Activated CD4-positive, CD25-positive, alpha-beta regulatory T cell treated with anti-CD3 and anti-CD28 coated beads, Interleukin-2, amount 50 U/mL, for 24 hours (primary cell): ENCODE measurements at regions not wholly inside any gene's neighbourhood (a gene's known extent, or its start where the extent isn't known, plus 50 kb on each side); places are given as distances from the start of the nearest gene placed in this dataset.
"Not testable (repeated sequence)": the region's sequence is repeated elsewhere in the genome, so short reads cannot be mapped to it uniquely, and the experiment has no call there.

Experiments used
- ATAC-seq, 2 donors: fragments of 150-1000 bp; cut with Tn5 transposase; one replicate each; pipeline ENCODE4 v1.10.0; 2021; ENCODE audit warnings: mild to moderate bottlenecking in 1 of 2, moderate library complexity in 1 of 2

DNA sequence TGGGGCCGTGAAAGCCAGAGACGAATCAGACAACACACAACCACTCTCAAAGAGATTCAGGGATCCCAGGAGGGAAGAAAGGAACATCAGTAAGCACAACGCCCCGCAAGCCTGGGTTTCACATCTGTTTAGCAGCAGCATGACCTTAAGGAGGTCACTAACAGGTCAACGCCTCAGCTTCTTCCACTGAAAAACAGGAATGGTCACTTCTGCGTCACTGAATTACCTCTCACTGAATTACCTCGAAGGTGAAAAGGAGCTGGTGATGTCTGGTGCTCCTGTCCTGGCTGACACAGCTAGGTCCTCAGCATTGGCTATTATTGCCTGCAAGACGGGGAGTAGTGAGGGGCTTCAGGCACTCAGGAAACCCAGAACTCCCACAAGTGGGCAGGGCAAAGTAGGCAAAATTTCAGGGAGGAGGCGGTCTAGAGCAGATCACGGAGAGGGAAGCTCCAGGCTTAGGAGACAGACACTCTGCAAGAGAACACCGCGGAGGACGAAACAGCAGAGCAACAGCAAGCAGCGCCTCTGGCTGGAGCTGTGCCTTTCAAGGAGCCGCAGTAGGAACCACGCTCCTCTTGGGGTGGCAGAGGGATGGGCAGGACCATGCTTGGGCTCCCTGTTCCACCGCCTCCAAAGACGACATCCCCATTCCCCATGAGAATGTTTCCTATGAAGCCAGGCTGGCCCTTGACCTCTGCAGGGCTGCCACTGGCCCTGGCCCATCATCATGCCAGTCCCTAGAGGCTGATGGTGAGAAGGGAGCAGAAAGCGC lies 108.4 kb downstream of the SINHCAF start:
- ATAC-seq = no peak

DNA sequence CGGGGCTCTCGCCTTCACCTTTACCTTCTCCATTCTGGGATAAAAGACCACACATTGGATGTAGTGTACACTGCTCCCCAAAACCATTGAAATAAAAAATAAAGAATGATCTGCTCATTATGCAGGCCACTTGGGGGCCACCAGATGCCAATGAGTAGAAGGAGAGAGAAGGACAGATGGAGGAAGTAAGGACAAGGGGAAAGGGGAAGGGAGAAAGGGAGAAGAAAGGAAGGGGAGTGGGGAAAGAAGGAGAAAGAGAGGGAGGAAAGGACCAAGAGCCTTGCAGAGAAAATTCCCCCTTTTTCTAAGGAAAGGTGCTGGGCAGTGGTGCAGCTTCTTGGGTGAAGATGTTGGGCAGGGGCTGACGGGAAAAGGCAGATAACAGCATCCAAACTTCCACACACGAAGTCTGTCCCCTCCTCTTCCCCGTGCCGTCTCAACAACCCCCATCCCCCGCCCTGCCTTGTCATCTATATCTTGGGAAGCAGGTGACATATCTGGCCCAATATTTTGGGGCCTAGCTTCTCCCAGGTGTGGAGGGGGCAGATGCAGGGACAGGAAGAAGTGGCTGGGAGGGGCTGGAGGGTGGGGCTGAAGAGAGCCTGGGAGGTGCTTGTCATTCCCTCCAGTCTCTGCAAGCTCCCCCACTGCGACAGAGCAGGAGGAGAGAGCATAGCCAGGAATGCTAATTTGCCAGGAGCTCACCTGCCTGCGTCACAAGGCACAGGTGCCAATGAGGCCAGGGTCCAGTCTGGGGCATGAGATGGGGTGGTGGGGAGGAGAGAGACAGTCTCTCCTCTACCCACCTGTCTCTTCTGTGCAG lies 107.5 kb downstream of the SINHCAF start:
- ATAC-seq = no peak

DNA sequence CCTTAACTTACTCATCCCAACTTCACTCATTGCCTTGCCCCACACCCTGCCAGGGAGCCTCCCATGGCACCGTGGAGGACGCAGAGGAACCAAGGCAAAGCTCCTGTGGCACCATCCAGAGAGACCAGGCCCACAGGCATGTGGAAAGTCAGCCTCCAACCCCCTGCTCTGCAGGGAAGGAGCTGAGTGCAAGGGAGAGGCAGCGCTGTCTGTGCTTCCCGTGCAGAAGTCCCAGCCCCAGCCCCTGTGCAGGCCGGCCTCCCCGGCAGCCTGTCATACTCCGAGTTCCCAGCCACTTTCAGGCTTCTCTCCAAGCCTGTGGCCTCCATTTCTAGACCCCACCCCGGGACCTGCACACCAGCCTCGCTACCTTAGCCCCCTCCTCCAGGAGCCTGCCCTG lies 106.4 kb downstream of the SINHCAF start:
- no peak for ATAC-seq

DNA sequence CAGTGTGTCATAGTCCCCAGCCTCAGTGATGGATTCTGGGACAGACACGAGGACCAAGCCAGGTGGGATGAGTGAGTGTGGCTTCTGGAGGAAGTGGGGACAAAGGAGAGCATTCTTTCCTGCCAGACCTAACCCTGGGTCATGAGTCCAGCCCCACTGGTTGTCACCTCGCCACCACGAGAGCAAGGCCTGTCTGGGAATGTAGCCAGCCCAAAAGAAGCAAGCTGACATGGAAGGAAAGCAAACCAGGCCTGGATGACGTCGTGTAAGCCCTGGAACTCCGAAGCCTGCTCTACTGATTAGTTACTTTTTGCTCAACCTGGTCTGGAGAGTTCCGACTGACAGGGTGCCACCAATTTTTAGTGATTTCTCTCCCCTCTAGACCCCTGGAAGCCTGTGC lies 105.9 kb downstream of the SINHCAF start:
- ATAC-seq = no peak

DNA sequence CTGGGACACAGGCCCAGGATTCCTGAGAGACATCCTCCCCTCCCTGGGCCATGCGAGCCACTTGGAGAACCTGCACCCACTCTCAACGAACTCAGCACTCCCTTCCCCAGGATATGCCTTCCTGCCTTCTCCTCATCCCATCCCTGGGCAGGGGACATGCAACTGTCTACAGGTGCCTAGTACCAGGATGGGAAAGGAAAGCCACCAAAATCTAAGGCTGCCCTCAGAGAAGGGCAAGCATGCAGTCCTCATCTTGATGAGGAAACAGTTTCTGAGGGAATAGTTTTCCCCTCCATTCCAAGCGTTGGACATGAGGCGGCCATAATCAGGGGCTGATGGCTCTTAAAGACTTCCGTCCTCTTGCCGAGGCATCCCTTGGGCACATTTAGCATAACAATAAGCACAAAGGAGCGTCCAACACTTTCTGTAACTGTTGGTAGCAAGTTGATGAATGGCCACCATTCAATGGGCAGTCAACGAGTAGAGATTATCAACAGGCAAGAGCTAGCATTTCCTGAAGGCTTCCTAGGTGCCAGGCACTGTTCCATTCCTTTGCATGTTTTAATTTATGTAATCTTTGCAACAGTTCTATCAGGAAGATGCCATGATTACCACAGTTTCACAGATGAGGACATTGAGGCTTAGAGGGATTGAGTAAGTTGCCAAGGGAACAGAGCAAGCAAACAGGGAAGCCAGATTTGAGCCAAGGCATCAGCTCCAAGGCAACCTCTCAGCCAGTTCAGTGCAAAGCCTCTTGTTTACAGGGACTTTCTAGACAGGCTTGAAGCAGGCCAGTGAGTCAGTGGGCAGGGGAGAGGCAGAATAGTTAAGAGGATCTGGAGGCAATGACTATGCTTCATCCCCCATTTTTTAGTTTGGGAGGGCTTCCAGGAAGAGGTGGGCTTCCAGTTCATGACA lies 105.1 kb downstream of the SINHCAF start:
- ATAC-seq = no peak

DNA sequence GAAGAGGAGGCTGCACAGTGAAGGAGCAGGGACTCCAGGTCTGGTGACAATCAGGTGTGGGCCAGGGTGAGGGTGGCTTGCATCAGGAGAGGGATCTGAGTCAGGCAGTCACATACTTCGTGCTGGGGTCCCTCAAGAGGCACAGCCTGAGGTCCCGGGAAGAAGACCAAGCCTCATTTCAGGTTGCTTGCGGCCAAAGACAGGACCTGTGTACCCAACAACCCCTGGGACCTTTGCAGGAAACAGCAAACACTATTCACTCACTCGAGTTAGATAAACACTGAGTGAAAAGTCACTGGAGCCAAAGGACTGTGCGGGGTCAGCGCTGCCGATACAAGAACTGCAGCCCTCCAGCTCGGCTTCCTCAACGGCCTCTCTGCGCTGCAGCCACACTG lies 104.4 kb downstream of the SINHCAF start:
- no peak for ATAC-seq

DNA sequence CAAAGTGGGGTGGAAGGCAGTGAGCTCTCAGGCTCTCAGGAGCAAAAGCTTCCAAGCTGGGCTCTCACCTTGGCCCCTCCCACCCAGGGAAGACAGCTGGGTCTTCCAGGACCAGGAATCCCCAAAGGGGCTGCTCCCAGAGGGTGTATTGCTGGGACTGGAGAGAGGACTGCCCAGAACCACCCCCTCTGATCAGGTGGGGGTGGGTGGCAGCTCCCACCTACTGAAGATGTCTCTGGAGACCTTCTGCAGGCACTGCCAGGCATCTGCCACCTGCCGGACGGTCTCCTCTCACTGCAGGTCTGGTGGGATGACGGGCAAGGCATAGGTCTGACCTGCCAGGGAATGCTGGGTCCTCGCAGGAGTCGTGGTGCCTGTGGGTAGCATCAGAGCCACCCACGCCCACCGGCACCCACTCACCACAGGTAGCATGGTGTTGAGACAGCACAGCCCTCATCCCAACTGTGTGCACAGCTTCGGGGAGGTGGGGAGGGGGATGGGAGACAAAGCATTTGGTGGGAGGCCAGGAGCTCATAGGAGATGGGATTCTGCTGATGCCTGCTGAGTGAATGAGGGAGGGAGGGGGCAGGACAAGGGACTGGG lies 103.2 kb downstream of the SINHCAF start:
- ATAC-seq = no peak

DNA sequence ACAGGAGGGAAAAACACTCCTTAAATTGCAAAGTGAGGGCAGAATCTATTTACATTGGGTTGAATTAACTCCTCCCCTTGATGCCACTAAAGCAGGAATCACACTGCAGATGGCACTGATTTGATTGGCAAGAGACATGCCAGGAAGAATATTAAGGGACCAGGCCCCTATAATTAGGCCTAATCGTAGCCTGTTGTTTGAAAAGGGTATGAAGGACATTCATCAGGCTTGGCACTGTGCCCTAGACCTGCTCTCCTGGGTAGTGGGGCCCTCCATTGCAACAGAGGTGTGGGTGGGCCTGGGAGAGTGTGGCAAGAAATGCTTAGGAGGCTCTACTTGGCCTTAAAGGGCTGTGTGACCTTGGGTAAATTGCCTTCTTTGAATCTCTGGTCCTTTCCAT lies 102.3 kb downstream of the SINHCAF start:
- not testable (repeated sequence) for ATAC-seq

DNA sequence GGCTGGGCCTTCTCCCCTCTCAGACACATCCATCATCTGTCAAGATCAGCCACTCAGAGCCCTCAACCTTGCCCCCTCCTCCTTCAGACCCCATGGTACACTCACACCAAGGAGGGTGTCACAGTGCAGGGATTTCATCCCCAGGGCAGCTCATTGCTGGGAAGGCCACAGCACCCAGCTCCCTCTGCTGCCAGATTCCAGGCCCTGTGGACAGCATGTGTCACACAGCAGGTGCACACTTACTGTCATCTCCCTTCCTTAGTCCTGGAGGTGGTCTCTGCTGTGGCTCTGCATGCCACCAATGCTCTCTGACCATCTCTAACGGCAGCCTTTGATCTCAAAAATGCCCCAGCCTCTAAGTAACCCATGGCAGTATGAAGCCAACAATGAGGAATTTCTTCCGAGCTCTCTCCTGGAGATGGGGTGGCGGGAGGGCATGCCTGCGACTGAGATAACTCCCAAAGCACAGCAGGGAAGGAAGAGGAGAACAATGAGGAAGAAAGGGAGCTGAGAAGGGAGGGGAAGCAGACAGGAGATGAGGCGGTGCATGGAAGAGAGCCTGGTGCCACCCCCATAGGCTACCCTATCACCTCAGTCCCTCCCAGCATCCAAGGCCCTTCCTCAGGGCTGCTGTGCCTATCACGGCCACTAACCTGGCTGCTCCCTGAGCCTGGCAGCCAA lies 101.0 kb downstream of the SINHCAF start:
- no peak for ATAC-seq

DNA sequence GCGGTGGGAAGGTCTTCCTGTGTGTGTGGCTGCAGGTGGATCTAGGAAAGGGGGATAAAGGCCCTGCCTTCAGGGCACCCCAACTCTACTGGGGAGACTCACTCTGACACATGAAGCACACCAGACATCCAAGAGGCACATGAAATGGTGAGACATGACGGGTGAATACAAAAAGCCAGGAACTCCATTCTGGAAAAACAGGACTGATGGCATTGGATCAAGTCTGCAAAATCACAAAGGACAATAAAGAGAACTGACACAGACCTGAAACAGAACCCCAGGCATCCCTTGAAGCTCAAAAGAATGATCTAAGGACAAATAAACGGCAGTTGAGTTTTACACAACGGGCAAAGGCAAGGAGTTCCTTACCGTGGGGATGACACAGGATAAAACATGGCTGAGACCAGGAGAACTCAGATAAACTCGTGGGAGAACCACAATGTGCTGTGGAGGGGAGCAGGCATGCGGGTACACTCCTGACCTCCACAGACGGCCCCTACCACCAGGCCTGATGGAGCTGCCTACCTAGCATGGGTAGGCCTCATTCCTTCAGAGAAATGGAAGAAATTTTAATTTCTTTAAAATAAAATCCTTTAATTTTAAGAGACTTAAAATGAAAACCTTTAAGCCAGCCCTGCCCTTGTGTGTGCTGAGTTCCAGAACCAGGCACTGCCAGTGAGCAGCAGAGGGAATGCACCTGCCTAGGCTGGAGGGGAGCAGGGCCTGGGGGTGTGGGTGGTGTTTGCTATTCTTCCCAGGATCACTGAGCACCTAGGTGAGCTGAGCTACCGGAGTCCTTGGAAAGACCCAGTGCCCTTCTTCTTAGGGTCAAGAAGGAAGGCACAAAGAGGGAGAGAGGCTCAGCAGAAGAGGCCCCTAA lies 100.1 kb downstream of the SINHCAF start:
- no peak for ATAC-seq

DNA sequence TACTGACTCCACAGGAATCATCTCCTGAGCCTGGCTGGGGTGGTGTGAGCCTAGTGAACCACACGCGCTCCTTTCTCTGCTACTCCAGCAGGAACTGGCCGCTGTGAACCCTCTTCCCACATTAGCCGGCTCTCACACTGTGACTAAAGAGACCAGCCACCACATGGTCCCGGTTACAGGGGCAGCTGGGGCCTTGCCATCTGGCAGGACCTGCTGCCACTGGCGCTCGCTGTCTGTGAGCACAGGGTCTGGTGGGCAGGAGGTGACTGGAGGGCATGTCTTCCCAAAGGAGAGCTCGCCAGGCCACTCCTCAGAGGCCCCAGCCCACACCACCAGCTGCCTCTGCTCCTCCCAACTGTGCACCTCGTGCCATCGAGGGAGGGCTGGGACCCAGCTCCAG lies 99.3 kb downstream of the SINHCAF start:
- no peak for ATAC-seq

DNA sequence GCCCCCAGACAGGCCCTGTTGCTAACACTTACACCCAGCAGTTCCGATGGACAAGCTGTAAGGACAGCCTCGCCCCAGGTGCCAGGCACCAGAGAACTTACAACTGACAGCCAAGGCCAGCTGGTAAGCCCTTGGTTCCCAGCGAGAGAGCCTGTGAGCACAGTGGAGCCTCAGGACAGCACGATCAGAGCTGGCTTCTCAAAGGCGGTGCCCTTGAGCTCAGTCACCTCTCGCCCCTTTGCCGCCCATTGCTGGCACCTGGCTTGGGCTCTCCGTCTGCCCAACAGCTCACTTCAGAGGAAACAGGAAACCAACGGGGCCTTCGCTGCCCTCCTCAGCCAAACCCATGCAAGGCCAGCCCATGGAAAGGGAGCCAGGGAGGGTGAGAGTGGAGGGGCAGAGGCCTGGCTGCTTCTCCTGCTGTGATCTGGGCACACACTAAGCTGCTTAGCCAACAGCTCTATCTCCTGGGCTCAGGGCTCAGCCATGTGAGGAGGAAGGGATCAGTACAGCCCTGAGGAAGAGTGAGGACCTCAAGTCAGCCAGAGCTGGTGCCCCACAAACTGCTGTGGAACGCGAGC lies 98.5 kb downstream of the SINHCAF start:
- no peak for ATAC-seq

DNA sequence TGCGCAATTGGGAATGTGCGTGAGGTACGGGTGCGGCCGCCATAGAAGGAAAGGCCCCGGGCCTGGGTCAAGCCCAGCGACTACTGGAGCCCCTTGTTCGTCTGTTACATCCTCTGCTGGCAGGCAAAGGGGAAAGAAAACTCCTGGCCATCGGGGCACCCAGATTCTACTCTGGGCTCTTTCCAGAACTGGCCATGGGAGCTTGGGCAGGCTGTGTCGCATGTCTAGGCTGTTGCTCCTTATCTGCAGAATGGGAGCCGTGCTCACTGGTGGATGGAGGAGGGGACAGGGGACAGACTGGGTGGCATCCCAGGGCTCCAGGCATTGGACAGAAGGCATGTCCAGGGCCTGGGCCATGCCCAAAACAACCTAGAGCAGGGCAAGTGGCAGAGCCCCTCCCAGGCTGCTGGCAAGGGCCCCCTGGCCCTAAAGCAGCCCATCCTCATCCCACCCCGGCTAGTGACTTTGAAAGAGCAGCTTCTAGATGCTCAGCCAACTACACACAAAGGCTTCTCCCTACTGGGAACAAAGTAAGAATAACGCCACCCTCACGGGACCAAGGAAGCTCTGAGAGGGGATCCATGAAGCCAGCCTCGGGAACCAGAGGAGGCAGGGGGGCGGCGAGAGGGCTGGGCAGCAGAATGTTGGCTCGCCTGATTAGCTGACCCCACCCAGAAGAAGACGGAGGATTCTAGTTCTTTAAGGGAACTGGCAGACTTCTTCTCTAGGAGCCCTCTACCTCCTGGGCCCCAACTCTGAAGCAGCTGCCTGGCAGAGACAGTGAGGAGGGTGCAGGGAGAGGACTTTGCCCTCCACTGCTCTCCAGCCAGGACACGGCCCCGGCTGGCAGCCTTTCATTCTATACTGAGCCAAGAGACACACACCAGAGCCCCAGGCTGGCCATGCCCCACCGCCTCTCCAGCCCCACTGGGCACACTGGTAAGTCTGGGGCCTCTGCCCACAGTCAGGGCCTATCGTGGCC lies 96.8 kb downstream of the SINHCAF start:
- no peak for ATAC-seq

DNA sequence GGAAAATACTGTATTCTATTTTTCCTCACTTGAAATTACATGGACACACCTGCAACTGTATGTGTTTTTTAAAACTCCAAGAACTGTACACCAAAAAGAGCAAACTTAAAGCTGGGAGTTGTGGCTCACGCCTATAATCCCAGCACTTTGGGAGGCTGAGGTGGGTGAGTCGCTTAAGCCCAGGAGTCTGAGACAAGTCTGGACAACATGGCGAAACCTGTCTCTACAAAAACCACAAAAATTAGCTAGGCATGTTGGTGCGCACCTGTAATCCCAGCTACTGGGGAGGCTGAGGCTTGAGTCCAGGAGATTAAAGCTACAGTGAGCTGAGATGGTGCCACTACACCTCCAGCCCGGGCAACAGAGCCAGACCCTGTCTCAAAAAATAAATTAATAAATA lies 95.9 kb downstream of the SINHCAF start:
- no peak for ATAC-seq
